ENCODE measurements at regions not wholly inside any gene's neighbourhood (a gene's known extent, or its start where the extent isn't known, plus 50 kb on each side); places are given as distances from the start of the nearest gene placed in this dataset.
A peak's percentile ranks its signal among the peaks of the same experiment; 100 is the strongest.

DNA sequence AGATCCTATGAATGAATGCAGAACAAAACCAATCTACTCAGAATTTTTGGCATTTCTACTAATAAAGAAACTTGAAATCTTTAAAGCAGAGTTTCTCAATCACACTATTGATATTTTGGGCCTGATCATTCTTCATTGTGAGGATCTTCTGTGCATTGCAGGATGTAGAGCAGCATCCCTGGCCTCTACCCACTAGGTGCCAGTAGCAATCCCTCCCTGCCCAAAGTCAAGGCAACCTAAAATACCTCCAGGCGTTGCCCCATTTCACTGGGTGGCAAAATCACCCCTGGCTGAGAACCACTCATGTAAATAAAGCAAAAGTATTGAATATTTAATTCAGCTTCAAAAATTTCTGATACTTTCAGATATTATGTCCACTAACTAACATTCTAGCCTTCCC, 213.0 kb downstream of the SP3 start:
- TF ChIP-seq, protein P1, sequence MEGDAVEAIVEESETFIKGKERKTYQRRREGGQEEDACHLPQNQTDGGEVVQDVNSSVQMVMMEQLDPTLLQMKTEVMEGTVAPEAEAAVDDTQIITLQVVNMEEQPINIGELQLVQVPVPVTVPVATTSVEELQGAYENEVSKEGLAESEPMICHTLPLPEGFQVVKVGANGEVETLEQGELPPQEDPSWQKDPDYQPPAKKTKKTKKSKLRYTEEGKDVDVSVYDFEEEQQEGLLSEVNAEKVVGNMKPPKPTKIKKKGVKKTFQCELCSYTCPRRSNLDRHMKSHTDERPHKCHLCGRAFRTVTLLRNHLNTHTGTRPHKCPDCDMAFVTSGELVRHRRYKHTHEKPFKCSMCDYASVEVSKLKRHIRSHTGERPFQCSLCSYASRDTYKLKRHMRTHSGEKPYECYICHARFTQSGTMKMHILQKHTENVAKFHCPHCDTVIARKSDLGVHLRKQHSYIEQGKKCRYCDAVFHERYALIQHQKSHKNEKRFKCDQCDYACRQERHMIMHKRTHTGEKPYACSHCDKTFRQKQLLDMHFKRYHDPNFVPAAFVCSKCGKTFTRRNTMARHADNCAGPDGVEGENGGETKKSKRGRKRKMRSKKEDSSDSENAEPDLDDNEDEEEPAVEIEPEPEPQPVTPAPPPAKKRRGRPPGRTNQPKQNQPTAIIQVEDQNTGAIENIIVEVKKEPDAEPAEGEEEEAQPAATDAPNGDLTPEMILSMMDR (IDR thresholded peaks at IDR 0.05; ENCODE audit: low read length): peak; percentile 11
- no peak for TF ChIP-seq EZH2 (optimal IDR thresholded peaks at IDR 0.05; ENCODE audit: low read depth, low read length)
